NCI-H1930 (cell line): ENCODE measurements at regions not wholly inside any gene's neighbourhood (a gene's known extent, or its start where the extent isn't known, plus 50 kb on each side); places are given as distances from the start of the nearest gene placed in this dataset.

ENCODE experiments used
- DNase-seq, 2 experiments: peaks; one replicate each; lab custom pipeline; 2025; lab: John Stamatoyannopoulos, UW

GRCh38 chr11:45440111-45440510 is 154.0 kb upstream of the SYT13 start:
- DNase-seq: no peak

- no peak for DNase-seq
Observed at GRCh38 chr11:45436966-45437365, 150.8 kb upstream of the SYT13 start.

- DNase-seq: no peak
Observed at GRCh38 chr11:45436118-45436517, 150.0 kb upstream of the SYT13 start.

DNA sequence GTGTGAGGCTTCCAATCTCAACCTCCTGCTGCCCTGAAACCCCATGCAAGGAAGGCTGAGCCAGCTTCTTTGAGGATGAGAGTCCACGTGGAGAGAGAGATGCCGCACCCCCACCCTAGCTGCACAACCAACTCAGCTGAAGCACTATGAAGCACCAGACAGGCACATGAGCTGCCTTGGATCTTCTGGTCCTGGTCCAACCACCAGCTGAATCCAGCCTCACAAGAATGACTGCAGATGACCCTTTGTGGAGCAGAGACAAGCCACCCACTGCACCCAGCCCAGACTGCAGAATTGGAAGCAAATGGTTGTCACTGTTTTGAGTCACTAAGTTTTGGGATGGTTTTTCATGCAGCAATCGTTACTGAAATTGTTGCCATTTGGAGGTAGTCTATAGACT is 149.6 kb upstream of the SYT13 start:
- no peak for DNase-seq

DNA sequence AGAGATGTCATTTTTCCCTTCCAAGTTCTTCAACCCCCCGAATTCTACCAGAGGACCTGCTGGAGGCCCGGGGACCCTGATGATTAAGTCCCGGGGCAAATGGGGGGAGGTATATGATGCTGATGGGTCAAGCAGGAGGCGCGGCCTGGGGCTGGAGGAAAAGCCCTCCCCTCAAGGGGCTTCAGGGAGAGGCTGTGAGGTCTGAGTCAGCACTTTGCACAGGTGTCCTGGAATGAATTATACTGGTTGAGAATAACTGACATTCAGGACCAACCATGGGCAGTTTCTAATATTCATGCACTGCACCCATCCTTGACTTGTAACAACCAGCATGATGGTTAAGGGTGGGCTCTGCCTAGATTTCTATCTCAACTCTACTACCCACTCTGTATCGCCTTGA is 146.8 kb upstream of the SYT13 start:
- no peak for DNase-seq

GRCh38 chr11:45432100-45432499 is 146.0 kb upstream of the SYT13 start:
- DNase-seq: no peak

DNA sequence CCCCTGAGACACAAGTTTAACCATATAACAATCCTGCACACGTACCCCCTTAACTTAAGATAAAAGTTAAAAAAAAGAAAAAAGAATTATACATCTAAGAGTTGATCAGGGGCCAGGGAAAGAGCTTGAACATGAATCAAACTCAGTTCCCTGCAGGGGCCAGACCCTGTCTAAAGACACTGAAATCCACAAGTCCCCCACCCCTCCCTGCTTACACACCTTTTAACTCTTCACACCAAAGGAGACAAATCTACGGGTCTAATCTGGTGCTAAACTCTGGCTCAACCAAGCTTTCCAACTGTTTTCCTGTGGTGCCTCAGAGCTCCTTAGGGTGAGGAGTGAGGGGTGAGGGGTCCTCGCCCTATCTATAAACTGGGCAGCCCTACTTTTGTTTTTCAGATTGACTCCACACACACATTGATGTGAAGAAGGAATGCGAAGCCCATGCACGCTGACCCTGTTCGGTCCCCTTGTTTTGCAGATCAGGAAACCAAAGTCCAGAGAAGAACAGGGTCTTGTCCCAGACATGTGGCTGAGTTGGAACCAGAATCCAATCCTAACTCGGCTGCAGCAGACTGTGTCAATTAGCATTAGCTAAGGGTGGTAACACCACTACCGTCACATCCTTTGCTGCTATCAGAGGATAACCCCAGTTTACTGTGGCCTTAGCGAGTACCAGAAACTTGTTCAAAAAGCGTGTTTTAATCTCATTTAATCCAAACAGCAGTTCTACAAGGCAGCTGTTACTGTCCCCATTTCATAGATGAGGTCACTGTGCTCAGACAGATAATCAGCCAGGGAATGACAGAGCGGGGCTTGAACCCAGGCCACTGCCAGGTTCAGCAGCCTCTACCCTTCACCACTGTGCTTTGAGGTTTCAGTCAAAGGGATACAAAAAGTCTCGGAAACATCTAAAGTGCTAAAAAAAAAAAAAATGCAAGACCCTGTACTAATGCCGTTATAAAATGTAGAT is 145.2 kb upstream of the SYT13 start:
- no peak for DNase-seq

DNA sequence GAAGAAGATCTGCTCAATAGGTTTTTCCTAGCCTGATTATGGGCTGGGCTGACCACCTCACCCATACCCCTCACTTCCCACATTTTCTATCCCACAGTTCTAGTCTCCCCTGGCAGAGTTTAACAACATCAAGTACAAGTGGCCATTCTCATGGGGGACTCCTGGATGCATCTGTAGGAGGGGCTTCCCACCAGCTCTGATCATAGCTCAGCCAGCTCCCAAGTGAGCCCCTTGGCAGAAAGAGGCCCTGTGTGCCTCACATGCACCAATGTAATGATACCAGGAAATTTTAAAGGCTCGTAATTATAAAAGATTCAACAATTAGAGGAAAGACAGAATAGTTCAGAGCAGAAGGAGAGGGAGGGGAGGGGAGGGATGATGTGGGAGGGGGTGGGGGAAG is 144.2 kb upstream of the SYT13 start:
- no peak for DNase-seq

GRCh38 chr11:45429719-45430118 is 143.6 kb upstream of the SYT13 start:
- DNase-seq: no peak

DNA sequence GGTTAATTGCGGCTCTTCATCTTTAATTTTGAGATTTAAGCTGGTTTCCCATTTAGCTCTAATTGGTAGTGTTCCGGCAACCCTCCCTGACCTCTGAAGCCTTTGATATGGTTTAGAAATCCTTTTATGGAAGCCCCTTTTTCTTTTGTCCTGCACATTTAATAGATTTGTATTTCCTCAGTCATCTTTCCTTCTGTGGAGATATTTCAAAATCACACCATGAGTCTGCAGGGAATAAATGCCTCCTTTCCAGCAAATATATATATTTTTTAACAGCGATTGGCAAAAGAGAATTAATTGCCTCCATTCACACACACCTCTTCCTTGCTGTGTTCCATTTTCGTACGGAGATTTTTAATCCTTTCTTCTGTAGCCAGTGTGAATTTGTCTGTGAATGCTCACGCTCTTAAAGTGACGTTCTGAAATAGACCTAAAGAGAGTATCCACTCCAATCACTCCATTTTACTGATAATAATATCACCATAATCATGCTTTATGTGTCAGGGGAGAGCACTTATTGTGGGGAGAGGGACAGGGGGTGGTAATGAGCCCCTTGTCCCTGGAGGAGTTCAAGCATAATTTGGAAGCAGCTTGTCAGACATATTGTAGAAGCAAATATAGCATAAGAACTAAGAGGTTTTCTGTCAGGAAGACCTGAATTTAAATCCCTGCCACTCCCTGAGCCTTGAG is 142.5 kb upstream of the SYT13 start:
- no peak for DNase-seq

DNA sequence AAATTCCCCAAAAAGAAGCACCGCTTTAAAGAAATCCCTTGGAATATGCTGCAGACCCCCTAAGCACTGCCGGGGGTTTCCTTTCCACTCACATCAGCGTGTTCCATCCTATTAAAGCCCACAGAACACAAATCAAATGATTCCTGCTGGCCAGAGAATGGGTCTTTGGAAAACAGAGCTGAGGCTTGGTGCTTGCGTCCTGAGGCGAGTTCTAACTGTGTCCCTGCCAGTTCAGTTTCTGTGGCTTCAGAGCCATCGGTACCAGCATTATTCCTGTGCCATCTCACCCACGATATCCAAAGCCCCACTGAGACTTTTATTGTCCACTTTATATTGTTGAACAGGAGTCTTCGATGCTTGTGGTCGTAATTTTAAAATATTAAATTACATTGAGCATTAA is 142.0 kb upstream of the SYT13 start:
- no peak for DNase-seq

- no peak for DNase-seq
Observed at GRCh38 chr11:45424411-45425180, 138.5 kb upstream of the SYT13 start.

DNA sequence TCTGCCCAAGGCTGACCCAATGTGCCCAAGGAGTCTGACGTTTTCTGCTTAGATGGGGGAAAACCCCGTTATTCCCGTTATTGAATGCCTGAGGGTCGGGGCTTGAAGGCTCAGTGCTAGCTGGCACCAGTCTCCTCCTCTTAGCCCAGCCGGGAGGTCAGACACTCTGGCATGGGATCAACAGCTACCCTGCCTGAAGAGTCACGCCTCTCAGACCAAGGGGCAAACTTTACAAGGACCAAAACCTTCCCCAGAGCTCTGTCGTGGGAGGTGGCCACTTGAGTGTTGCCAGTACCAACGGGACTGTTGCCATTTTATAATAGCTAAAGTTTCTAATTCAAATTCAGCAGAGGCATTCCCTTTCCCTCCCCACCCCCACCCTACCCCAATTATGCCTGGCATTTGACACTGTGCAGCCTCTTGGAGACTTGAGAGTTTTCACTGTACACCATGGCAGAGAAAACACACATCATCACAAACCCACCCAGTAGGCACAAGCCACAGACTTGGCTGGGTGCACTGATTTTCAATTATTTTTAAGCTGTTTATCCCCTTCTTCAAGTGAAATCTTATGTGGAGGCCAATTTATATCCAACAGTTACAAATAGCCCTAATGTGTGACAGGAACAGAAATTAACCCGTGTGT is 137.5 kb upstream of the SYT13 start:
- DNase-seq: no peak

- no peak for DNase-seq
Observed at GRCh38 chr11:45423036-45423435, 136.9 kb upstream of the SYT13 start.

DNA sequence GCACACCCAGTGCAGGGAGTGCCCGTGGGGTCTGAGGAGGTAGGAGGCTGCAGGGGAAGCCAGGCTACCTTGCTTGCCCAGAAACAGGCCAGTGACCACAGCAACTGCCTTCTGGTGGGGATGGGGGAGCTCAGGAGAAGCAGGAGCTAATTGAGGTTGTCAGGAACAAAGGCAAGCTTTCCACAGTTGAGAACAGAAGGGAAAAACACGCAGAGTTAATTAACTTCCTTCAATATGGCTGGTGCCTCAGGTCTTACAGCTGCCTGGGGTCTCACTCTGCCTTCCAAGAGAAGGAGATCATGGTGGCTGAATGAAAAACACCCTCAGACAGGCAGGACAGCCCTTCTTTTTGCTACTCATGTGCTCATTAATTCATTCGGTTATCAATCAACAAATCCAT is 127.9 kb upstream of the SYT13 start:
- no peak for DNase-seq

GRCh38 chr11:45413156-45413858 is 127.2 kb upstream of the SYT13 start:
- DNase-seq: no peak

DNA sequence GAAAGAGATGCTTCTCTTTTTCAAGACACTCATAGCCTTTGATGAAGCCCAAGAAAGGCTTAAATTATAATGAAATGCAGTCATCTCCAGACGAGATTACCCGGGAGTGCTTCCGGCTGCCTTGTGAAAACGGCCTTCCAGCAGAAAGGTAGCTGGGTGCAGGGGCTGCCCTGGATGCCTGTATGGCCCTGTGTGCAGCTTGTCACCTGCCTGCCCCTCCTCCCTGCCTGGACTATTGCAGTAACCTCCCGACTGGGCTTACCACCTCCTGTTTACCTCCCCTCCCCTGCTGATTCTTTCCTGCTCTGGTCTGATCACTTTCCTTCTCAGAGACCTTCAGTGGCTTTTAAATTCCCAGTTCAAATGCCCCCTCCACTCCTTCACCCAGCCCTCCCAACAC is 126.4 kb upstream of the SYT13 start:
- no peak for DNase-seq

GRCh38 chr11:45412051-45412471 is 125.9 kb upstream of the SYT13 start:
- no peak for DNase-seq

GRCh38 chr11:45411228-45411946 is 125.2 kb upstream of the SYT13 start:
- DNase-seq: no peak

DNA sequence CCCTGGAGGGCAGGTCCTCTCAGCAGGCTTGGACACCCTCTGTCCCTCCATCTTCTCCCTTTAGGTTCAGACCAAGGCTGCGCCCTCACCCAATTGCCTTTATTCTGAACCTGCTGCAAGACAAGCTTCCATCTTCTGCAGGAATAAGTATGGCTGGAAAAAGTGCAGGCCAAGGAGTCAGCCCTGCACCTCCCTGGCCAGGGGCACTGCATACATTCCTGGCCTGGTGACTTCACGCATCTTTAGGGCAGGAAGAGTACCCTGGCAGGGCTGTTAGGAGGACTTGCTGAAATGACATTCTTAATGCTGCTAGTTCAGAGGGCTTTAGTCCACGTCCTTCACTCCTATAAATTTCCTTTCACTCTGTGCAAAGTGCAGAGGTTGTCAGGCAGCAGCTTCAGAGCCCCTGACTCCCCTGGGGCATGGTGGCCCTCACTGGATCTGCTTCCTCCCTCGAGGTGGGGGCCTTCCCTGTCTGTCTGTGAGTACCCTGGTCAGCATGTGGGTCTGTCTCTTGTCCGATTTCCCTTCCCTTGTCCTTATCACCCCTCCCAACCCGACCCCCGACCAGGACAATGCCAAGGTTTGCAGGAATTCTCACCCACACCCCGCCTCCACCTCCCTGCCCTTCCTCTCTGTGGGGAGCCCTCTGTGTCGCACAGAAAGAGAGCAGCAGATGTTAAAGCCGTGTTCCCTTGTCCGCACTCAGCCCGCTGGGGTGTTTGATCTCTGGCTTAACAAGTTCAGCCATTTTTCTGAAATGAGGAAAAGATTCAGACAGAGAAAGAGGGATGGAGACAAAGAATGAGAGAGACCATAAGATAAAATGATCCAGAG is 124.5 kb upstream of the SYT13 start:
- DNase-seq: no peak
